Tibial artery (tissue), 4 donors: ENCODE measurements at regions not wholly inside any gene's neighbourhood (a gene's known extent, or its start where the extent isn't known, plus 50 kb on each side); places are given as distances from the start of the nearest gene placed in this dataset.

Experiments
- DNase-seq, 2 donors: peaks; one replicate each; pipeline ENCODE4 v3.0.0-alpha.2; 2019
- H3K27ac ChIP-seq, 2 donors: fragments of 200-600 bp; sonication (generic) in 1 of 2; 1 replicate in 1 of 2; 2 replicates in 1 of 2; pipeline ENCODE4 v1.5.1; 2018 to 2019; ENCODE audit warnings: mild to moderate bottlenecking in 1 of 2
- H3K27me3 ChIP-seq, 2 donors: fragments of 200-600 bp; sonication (generic) in 1 of 2; one replicate each; pipeline versions ENCODE4 v1.5.1 to v1.6.0; 2016 to 2019
- H3K36me3 ChIP-seq, 3 donors: fragments of 200-600 bp; sonication (generic) in 2 of 3; one replicate each; pipeline ENCODE4 v1.5.1; 2016 to 2019; ENCODE audit warnings: mild to moderate bottlenecking in 2 of 3
- H3K4me1 ChIP-seq, 4 donors: fragments of 200-600 bp; sonication (generic) in 2 of 4; 1 replicate in 3 of 4; 2 replicates in 1 of 4; pipeline ENCODE4 v1.5.1; 2016 to 2019
- H3K4me3 ChIP-seq, 2 donors: fragments of 200-600 bp; sonication (generic) in 1 of 2; 1 replicate in 1 of 2; 2 replicates in 1 of 2; pipeline ENCODE4 v1.5.1; 2018 to 2019; ENCODE audit warnings: mild to moderate bottlenecking in 2 of 2
- H3K9me3 ChIP-seq, 3 donors: fragments of 200-600 bp; sonication (generic) in 1 of 3; one replicate each; pipeline ENCODE4 v1.5.1; 2016 to 2019
- CTCF ChIP-seq, 2 experiments: fragments of 200-600 bp in 1 of 2; fragments of 450-650 bp in 1 of 2; IDR thresholded peaks; one replicate each; pipeline ENCODE4 v1.5.1; 2017 to 2019; ENCODE audit warnings: antibody characterized with exemption in 2 of 2, mild to moderate bottlenecking in 1 of 2, moderate library complexity in 1 of 2
- intact Hi-C: fragments of 100-400 bp; cut with DNase I; formaldehyde crosslinking; loops from one replicate; pipeline ENCODE4 v1.15.0; 2023; ENCODE audit warnings: low total_unique reads

DNA sequence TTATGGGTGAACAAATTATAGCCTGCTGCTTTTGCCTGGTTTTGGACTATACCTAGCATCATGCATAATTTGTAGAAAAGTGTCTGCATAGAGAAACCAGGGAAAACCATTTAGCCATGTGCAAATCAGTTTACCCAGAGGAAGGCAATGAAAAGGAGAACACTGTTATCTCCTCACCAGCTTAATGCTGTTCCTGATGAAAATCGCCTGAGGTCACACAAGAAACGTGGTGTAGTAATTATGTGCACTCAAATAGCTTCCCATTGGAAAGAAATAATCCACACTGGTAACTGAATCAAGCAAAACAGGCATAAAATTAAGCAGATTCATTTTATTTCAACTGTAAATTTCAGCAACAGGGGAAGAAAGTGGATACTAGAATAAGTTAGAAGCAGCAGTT is 51.7 kb upstream of the FAM240B start:
- Histone ChIP-seq H3K27me3 (no peaks in the 10 kb centered on the region), H3K27ac (no peak overlapping the region), H3K4me1 (no peaks in the 10 kb centered on the region), H3K4me3 (no peak overlapping the region), H3K9me3 (no peaks in the 10 kb centered on the region), H3K36me3 (no peaks in the 10 kb centered on the region)
- DNase-seq, result no peak
- intact Hi-C loops, result no loop called here
- TF ChIP-seq CTCF (IDR thresholded peaks at IDR 0.05), result no peak
